Erythroblast (primary cell): ENCODE measurements at regions not wholly inside any gene's neighbourhood (a gene's known extent, or its start where the extent isn't known, plus 50 kb on each side); places are given as distances from the start of the nearest gene placed in this dataset.

ENCODE experiments used
- GATA1 ChIP-seq: IDR thresholded peaks from 2 replicates; pipeline ENCODE4 v1.6.1; 2011; ENCODE audit warnings: low read depth, mild to moderate bottlenecking, control low read depth, low read length, moderate library complexity
- POLR2A ChIP-seq: IDR thresholded peaks from 2 replicates; pipeline ENCODE4 v1.6.1; 2011; ENCODE audit warnings: mild to moderate bottlenecking, low read length

DNA sequence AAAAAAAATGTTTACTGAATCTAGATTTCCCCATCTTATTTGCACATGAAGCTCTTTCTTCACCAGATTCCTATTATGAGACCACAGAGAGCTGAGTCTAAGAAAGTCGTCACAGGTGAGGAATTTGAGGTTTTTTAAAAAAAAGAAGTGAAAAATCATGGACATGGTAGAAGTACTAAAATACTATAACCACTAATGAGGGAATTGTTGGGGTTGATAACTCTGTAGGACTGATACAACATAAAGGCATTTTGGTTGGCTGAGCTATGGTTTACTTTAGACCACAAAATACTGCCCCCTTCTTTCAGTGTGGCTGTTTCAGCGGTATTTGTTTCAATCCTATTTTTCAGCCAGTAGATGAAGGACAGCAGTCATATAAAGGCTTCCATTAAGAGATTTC, 1111.3 kb downstream of the TYW1 start:
- TF ChIP-seq POLR2A (no peak), GATA1 (no peak)
